Osteoblast (primary cell): ENCODE measurements at regions not wholly inside any gene's neighbourhood (a gene's known extent, or its start where the extent isn't known, plus 50 kb on each side); places are given as distances from the start of the nearest gene placed in this dataset.

ENCODE experiments used
- DNase-seq: peaks from one replicate; pipeline ENCODE4 v3.0.0; 2011; ENCODE audit warnings: low spot score, mixed read lengths; ENCODE audit not compliant: insufficient read length; ENCODE audit errors: missing footprints
- H2AFZ ChIP-seq: 2 replicates; pipeline ENCODE4 v1.6.0; 2011; ENCODE audit warnings: mild to moderate bottlenecking, low read length
- H3K27ac ChIP-seq: 2 replicates; pipeline ENCODE4 v1.5.1; 2011; ENCODE audit warnings: mild to moderate bottlenecking, low read depth, low read length, moderate library complexity
- H3K27me3 ChIP-seq: 2 replicates; pipeline ENCODE4 v1.6.0; 2012; ENCODE audit warnings: mild to moderate bottlenecking, control low read depth, inconsistent platforms, low read length, moderate library complexity; ENCODE audit not compliant: insufficient read depth
- H3K36me3 ChIP-seq: 2 replicates; pipeline ENCODE4 v1.5.1; 2011; ENCODE audit warnings: mild to moderate bottlenecking, low read length, control low read depth, moderate library complexity; ENCODE audit not compliant: insufficient read depth
- H3K4me1 ChIP-seq: 2 replicates; pipeline ENCODE4 v1.5.1; 2011; ENCODE audit warnings: mild to moderate bottlenecking, low read length, control low read depth, moderate library complexity; ENCODE audit not compliant: insufficient read depth
- H3K4me2 ChIP-seq: 2 replicates; pipeline ENCODE4 v1.6.0; 2011; ENCODE audit warnings: mild to moderate bottlenecking, low read length; ENCODE audit not compliant: insufficient read depth
- H3K4me3 ChIP-seq: fragments of 200-600 bp; sonication (generic); 3 replicates; pipeline ENCODE4 v1.5.1; 2012; ENCODE audit warnings: mild to moderate bottlenecking, low read length, inconsistent platforms; ENCODE audit not compliant: insufficient read depth
- H3K79me2 ChIP-seq: 2 replicates; pipeline ENCODE4 v1.6.0; 2012; ENCODE audit warnings: mild to moderate bottlenecking, low read length, control low read depth, inconsistent platforms; ENCODE audit not compliant: insufficient read depth
- H3K9me3 ChIP-seq: 2 replicates; pipeline ENCODE4 v1.5.1; 2011; ENCODE audit warnings: low read depth, low read length, control low read depth
- H4K20me1 ChIP-seq: 2 replicates; pipeline ENCODE4 v1.6.0; 2012; ENCODE audit warnings: mild to moderate bottlenecking, low read length, control low read depth; ENCODE audit not compliant: insufficient read depth
- TF ChIP-seq, protein P1 (sequence below): IDR thresholded peaks from 2 replicates; pipeline ENCODE4 v1.5.1; 2011; ENCODE audit warnings: mild to moderate bottlenecking, low read depth, low read length, moderate library complexity; ENCODE audit errors: extremely low read depth

DNA sequence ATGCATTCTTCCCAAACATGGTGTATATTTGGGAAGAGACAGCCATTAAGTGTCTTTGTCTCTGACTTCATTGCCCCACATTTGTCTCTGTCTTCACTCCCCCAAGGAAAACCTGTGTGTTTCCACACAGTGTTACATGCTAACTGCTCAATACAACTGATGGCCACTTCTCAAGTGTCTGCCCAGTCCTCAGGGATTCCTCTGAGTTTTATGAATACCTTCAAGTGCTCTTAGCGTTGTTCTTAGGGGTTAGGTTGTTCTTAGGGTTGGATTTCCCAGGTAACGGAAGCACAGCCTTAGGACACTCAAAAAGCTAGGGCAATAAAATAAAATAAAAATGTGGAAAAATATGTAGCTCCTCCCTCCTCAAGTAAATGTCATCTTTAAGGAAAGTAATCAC lies 64.7 kb upstream of the PLAC8 start:
- Histone ChIP-seq H3K27ac (no peak overlapping the region), H3K4me2 (no peak overlapping the region), H3K9me3 (no peaks in the 10 kb centered on the region), H3K36me3 (no peaks in the 10 kb centered on the region), H4K20me1 (no peaks in the 10 kb centered on the region), H3K4me1 (no peaks in the 10 kb centered on the region), H3K79me2 (no peaks in the 10 kb centered on the region), H3K4me3 (no peak overlapping the region), H2AFZ (no peak overlapping the region), H3K27me3 (peaks cover 5% of the 10 kb centered on the region)
- TF ChIP-seq, protein P1, sequence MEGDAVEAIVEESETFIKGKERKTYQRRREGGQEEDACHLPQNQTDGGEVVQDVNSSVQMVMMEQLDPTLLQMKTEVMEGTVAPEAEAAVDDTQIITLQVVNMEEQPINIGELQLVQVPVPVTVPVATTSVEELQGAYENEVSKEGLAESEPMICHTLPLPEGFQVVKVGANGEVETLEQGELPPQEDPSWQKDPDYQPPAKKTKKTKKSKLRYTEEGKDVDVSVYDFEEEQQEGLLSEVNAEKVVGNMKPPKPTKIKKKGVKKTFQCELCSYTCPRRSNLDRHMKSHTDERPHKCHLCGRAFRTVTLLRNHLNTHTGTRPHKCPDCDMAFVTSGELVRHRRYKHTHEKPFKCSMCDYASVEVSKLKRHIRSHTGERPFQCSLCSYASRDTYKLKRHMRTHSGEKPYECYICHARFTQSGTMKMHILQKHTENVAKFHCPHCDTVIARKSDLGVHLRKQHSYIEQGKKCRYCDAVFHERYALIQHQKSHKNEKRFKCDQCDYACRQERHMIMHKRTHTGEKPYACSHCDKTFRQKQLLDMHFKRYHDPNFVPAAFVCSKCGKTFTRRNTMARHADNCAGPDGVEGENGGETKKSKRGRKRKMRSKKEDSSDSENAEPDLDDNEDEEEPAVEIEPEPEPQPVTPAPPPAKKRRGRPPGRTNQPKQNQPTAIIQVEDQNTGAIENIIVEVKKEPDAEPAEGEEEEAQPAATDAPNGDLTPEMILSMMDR: no peak
- DNase-seq: no peak

GRCh38 chr4:83178029-83178428 lies 63.5 kb upstream of the PLAC8 start:
- H2AFZ ChIP-seq: no peak overlapping the region
- H3K36me3 ChIP-seq: no peaks in the 10 kb centered on the region
- no peak overlapping the region for H3K27ac ChIP-seq
- H3K79me2 ChIP-seq: no peaks in the 10 kb centered on the region
- no peak overlapping the region for H3K4me2 ChIP-seq
- no peaks in the 10 kb centered on the region for H3K9me3 ChIP-seq
- peaks cover 5% of the 10 kb centered on the region for H3K27me3 ChIP-seq
- no peaks in the 10 kb centered on the region for H4K20me1 ChIP-seq
- TF ChIP-seq, protein P1: no peak
- no peak overlapping the region for H3K4me3 ChIP-seq
- no peak for DNase-seq
- H3K4me1 ChIP-seq: no peaks in the 10 kb centered on the region

DNA sequence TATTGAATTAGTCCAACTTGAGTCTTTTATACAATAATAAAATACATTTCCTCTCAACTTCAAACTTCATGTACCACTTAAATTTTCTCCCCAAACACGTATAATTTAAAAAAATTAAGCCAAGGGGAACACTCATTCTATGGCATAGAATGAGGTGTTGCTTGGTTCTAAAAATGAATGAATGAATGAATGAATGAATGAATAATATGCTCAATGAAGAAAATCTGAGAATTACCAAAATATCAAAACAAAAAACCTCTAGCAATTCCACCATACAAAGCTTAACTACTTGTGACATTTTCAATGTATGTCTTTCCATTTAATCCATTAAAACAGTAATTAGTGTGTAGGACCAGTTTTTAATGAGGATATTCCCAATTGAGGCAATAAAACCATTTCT lies 62.7 kb upstream of the PLAC8 start:
- no peak for DNase-seq
- Histone ChIP-seq H4K20me1 (no peaks in the 10 kb centered on the region), H3K27me3 (peaks cover 5% of the 10 kb centered on the region), H3K4me2 (no peak overlapping the region), H3K79me2 (no peaks in the 10 kb centered on the region), H3K27ac (no peak overlapping the region), H3K9me3 (no peaks in the 10 kb centered on the region), H2AFZ (no peak overlapping the region), H3K4me1 (no peaks in the 10 kb centered on the region), H3K36me3 (no peaks in the 10 kb centered on the region), H3K4me3 (no peak overlapping the region)
- TF ChIP-seq, protein P1: no peak

DNA sequence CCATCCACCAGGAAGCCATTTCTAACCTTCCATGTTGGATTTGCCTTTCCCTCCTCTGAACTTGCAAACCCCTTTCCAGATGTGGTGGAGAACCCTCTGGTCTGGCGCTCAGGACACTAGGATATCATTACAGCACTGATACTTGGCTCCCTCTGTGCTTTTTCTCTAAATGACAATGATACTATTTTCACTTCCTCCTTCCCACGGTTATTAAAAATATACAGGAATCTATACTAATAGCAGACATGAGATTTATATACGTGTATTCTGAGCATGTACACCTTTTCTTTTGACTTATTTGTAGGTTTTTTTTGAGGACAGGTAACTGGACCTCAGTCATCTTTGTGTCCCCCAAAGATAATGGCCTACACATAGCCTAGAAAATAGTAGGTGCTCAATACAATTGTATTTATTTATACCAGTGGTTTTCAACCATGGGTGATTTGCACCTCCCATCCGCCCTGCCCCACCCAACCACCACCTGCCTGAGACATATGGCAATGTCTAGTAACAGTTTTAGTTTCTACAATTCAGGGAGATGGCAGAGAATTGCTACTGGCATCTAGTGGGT lies 60.4 kb upstream of the PLAC8 start:
- no peaks in the 10 kb centered on the region for H4K20me1 ChIP-seq
- no peak overlapping the region for H3K27ac ChIP-seq
- H3K9me3 ChIP-seq: no peaks in the 10 kb centered on the region
- no peaks in the 10 kb centered on the region for H3K27me3 ChIP-seq
- no peak overlapping the region for H3K4me3 ChIP-seq
- no peaks in the 10 kb centered on the region for H3K36me3 ChIP-seq
- H2AFZ ChIP-seq: no peak overlapping the region
- H3K4me2 ChIP-seq: no peak overlapping the region
- H3K4me1 ChIP-seq: no peaks in the 10 kb centered on the region
- TF ChIP-seq, protein P1: no peak
- DNase-seq: no peak
- H3K79me2 ChIP-seq: no peaks in the 10 kb centered on the region
